Panc1 (cell line): ENCODE measurements at regions not wholly inside any gene's neighbourhood (a gene's known extent, or its start where the extent isn't known, plus 50 kb on each side); places are given as distances from the start of the nearest gene placed in this dataset.

ENCODE experiments used
- SIN3A ChIP-seq: IDR thresholded peaks from 2 replicates; pipeline ENCODE4 v1.6.1; 2012; ENCODE audit warnings: low read depth, mild to moderate bottlenecking, low read length, moderate library complexity, borderline replicate concordance; ENCODE audit not compliant: insufficient read depth
- TCF7L2 ChIP-seq: IDR thresholded peaks from 2 replicates; pipeline ENCODE4 v1.6.1; 2011; ENCODE audit warnings: mild to moderate bottlenecking, low read depth, low read length, inconsistent platforms
- TF ChIP-seq, protein P1 (sequence below): fragments of 450-650 bp; IDR thresholded peaks from 2 replicates; pipeline ENCODE4 v1.5.1; 2017; ENCODE audit warnings: mild to moderate bottlenecking

DNA sequence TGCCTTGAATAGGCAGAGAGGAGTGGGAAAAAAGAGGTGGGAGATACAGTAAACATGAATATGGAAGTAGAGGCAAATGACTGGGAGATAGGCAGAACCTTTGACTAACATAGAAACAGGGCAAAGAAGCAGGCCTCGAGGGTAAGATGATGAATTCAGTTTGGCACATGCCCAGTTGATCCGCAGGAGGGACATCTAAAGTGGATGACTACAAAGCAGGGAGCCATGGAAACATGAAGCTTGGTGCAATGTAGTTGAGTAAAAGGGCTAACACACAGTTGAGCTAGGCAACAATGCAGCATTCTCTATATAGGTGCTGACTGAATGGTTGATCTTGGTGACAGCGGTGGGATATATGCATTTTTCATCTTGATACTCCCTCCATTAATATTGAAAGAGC is 253.8 kb downstream of the DMRT2 start:
- TF ChIP-seq, protein P1, sequence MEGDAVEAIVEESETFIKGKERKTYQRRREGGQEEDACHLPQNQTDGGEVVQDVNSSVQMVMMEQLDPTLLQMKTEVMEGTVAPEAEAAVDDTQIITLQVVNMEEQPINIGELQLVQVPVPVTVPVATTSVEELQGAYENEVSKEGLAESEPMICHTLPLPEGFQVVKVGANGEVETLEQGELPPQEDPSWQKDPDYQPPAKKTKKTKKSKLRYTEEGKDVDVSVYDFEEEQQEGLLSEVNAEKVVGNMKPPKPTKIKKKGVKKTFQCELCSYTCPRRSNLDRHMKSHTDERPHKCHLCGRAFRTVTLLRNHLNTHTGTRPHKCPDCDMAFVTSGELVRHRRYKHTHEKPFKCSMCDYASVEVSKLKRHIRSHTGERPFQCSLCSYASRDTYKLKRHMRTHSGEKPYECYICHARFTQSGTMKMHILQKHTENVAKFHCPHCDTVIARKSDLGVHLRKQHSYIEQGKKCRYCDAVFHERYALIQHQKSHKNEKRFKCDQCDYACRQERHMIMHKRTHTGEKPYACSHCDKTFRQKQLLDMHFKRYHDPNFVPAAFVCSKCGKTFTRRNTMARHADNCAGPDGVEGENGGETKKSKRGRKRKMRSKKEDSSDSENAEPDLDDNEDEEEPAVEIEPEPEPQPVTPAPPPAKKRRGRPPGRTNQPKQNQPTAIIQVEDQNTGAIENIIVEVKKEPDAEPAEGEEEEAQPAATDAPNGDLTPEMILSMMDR: no peak
- TF ChIP-seq TCF7L2 (no peak), SIN3A (no peak)
